HG02588 (cell line): ENCODE measurements at regions not wholly inside any gene's neighbourhood (a gene's known extent, or its start where the extent isn't known, plus 50 kb on each side); places are given as distances from the start of the nearest gene placed in this dataset.

Experiments used
- ATAC-seq: cut with Tn5 transposase; IDR thresholded peaks from one replicate; pipeline ENCODE4 v1.9.1; 2021; ENCODE audit warnings: mild to moderate bottlenecking, moderate library complexity; ENCODE audit not compliant: unreplicated experiment

GRCh38 chr11:131044851-131045250 is 128.6 kb upstream of the SNX19 start:
- no peak for ATAC-seq

GRCh38 chr11:131052367-131052766 is 136.1 kb upstream of the SNX19 start:
- no peak for ATAC-seq

GRCh38 chr11:131056036-131056435 is 139.8 kb upstream of the SNX19 start:
- no peak for ATAC-seq

GRCh38 chr11:131063638-131064037 is 147.4 kb upstream of the SNX19 start:
- no peak for ATAC-seq

GRCh38 chr11:131064373-131064991 is 148.2 kb upstream of the SNX19 start:
- peak; percentile 62 for ATAC-seq

GRCh38 chr11:131065435-131066413 is 149.4 kb upstream of the SNX19 start:
- no peak for ATAC-seq

GRCh38 chr11:131066551-131066950 is 150.3 kb upstream of the SNX19 start:
- ATAC-seq, result no peak

GRCh38 chr11:131070365-131070764 is 154.1 kb upstream of the SNX19 start:
- no peak for ATAC-seq

GRCh38 chr11:131073167-131073566 is 156.9 kb upstream of the SNX19 start:
- no peak for ATAC-seq

GRCh38 chr11:131074573-131074972 is 158.3 kb upstream of the SNX19 start:
- no peak for ATAC-seq

- no peak for ATAC-seq
Measured at GRCh38 chr11:131077340-131077739, 161.1 kb upstream of the SNX19 start.

- no peak for ATAC-seq
Measured at GRCh38 chr11:131079036-131079435, 162.8 kb upstream of the SNX19 start.

- no peak for ATAC-seq
Measured at GRCh38 chr11:131089727-131090245, 173.5 kb upstream of the SNX19 start.

GRCh38 chr11:131092469-131092868 is 176.2 kb upstream of the SNX19 start:
- ATAC-seq, result no peak

- no peak for ATAC-seq
Measured at GRCh38 chr11:131094827-131095226, 178.5 kb upstream of the SNX19 start.

- no peak for ATAC-seq
Measured at GRCh38 chr11:131095511-131096185, 179.4 kb upstream of the SNX19 start.

GRCh38 chr11:131099013-131099412 is 182.7 kb upstream of the SNX19 start:
- no peak for ATAC-seq

- no peak for ATAC-seq
Measured at GRCh38 chr11:131099746-131100145, 183.5 kb upstream of the SNX19 start.

GRCh38 chr11:131108760-131109159 is 192.5 kb upstream of the SNX19 start:
- ATAC-seq, result no peak

- no peak for ATAC-seq
Measured at GRCh38 chr11:131109257-131109656, 193.0 kb upstream of the SNX19 start.

- ATAC-seq, result no peak
Measured at GRCh38 chr11:131109790-131110189, 193.5 kb upstream of the SNX19 start.
